CD4-positive, alpha-beta memory T cell (primary cell): ENCODE measurements at regions not wholly inside any gene's neighbourhood (a gene's known extent, or its start where the extent isn't known, plus 50 kb on each side); places are given as distances from the start of the nearest gene placed in this dataset.

Experiments
- CTCF ChIA-PET: fragments of 350-600 bp; sonication (Branson Sonifier 250); formaldehyde crosslinking; loops from one replicate; lab custom pipeline; 2021; ENCODE audit warnings: inconsistent platforms; ENCODE audit not compliant: partially characterized antibody; lab: Charles Lee
- POLR2A ChIA-PET: fragments of 350-600 bp; sonication (Branson Sonifier 250); formaldehyde crosslinking; loops from one replicate; lab custom pipeline; 2021; ENCODE audit not compliant: partially characterized antibody; lab: Charles Lee
- DNase-seq, 5 donors: peaks; one replicate each; pipeline versions ENCODE4 v3.0.0 to v3.0.0-alpha.2; 2020 to 2022; ENCODE audit warnings: mixed read lengths in 1 of 5
- H3K27ac ChIP-seq: one replicate; pipeline ENCODE4 v1.7.0; 2013; ENCODE audit warnings: low read depth, low read length
- H3K27me3 ChIP-seq: 2 replicates; pipeline ENCODE4 v1.7.0; 2013; ENCODE audit warnings: mild to moderate bottlenecking, low read length, moderate library complexity; ENCODE audit not compliant: insufficient read depth
- H3K36me3 ChIP-seq: 2 replicates; pipeline ENCODE4 v1.7.0; 2013; ENCODE audit warnings: mild to moderate bottlenecking, low read length, moderate library complexity; ENCODE audit not compliant: insufficient read depth
- H3K4me1 ChIP-seq: 2 replicates; pipeline ENCODE4 v1.7.0; 2013; ENCODE audit warnings: mild to moderate bottlenecking, low read length, moderate library complexity; ENCODE audit not compliant: insufficient read depth
- H3K4me3 ChIP-seq, 2 donors: one replicate each; pipeline ENCODE4 v1.7.0; 2013; ENCODE audit warnings: low read length in 2 of 2, mild to moderate bottlenecking in 1 of 2
- H3K9me3 ChIP-seq, 2 donors: one replicate each; pipeline ENCODE4 v1.7.0; 2013; ENCODE audit warnings: low read length in 2 of 2, control low read depth in 1 of 2; ENCODE audit not compliant: control insufficient read depth in 1 of 2
- H3K27ac Mint-ChIP-seq, 7 donors: one replicate each; pipeline ENCODE4 v1.8.0; 2020 to 2021; ENCODE audit warnings: mixed read lengths in 7 of 7, mild to moderate bottlenecking in 6 of 7, inconsistent platforms in 3 of 7, moderate library complexity in 3 of 7
- H3K27me3 Mint-ChIP-seq, 2 donors: one replicate each; pipeline ENCODE4 v1.8.0; 2020 to 2021; ENCODE audit warnings: mixed read lengths in 2 of 2
- H3K36me3 Mint-ChIP-seq, 2 donors: one replicate each; pipeline ENCODE4 v1.8.0; 2020 to 2021; ENCODE audit warnings: mixed read lengths in 2 of 2, inconsistent platforms in 1 of 2, mild to moderate bottlenecking in 1 of 2
- H3K4me1 Mint-ChIP-seq, 4 donors: one replicate each; pipeline ENCODE4 v1.8.0; 2020 to 2021; ENCODE audit warnings: mixed read lengths in 4 of 4, mild to moderate bottlenecking in 1 of 4
- H3K4me3 Mint-ChIP-seq, 8 donors: one replicate each; pipeline ENCODE4 v1.8.0; 2020 to 2021; ENCODE audit warnings: mixed read lengths in 8 of 8, mild to moderate bottlenecking in 7 of 8, moderate library complexity in 6 of 8, inconsistent platforms in 3 of 8
- H3K9me3 Mint-ChIP-seq, 8 donors: one replicate each; pipeline ENCODE4 v1.8.0; 2020 to 2021; ENCODE audit warnings: mixed read lengths in 8 of 8, mild to moderate bottlenecking in 5 of 8, inconsistent platforms in 3 of 8, moderate library complexity in 1 of 8
- intact Hi-C: fragments of 100-400 bp; cut with micrococcal nuclease; formaldehyde crosslinking; loops from one replicate; pipeline ENCODE4 v1.15.1; 2023

- POLR2A ChIA-PET, result no interaction called here
- Mint-ChIP-seq H3K9me3 (peaks cover 0 to 2% (median 0%) of the 10 kb centered on the region in 8 donors), H3K36me3 (no peaks in the 10 kb centered on the region), H3K27me3 (no peaks in the 10 kb centered on the region), H3K4me1 (no peaks in the 10 kb centered on the region), H3K27ac (no peak overlapping the region), H3K4me3 (no peak overlapping the region)
- Histone ChIP-seq H3K9me3 (no peaks in the 10 kb centered on the region), H3K36me3 (no peaks in the 10 kb centered on the region), H3K4me1 (no peaks in the 10 kb centered on the region), H3K27ac (no peak overlapping the region), H3K4me3 (no peak overlapping the region), H3K27me3 (no peaks in the 10 kb centered on the region)
- CTCF ChIA-PET, result interaction anchor here (2.5 kb wide), 1 partner anchor 17 kb away, joined by 5 read pairs; no protein-coding TSS in a partner anchor
- intact Hi-C loops, result no loop called here
- DNase-seq, result no peak
Measured at GRCh38 chrX:44042751-44043150, 69.6 kb upstream of the NDP start.

- ChIA-PET POLR2A (no interaction called here), CTCF (interaction anchor here (2.5 kb wide), 1 partner anchor 16 kb away, joined by 5 read pairs; no protein-coding TSS in a partner anchor)
- Mint-ChIP-seq H3K36me3 (no peaks in the 10 kb centered on the region), H3K9me3 (peaks cover 0 to 2% (median 0%) of the 10 kb centered on the region in 8 donors), H3K27me3 (no peaks in the 10 kb centered on the region), H3K27ac (no peak overlapping the region), H3K4me3 (no peak overlapping the region), H3K4me1 (no peaks in the 10 kb centered on the region)
- H3K36me3 ChIP-seq, result no peaks in the 10 kb centered on the region
- no peak overlapping the region for H3K27ac ChIP-seq
- H3K4me3 ChIP-seq, result no peak overlapping the region
- no peaks in the 10 kb centered on the region for H3K9me3 ChIP-seq
- no peaks in the 10 kb centered on the region for H3K27me3 ChIP-seq
- intact Hi-C loops, result no loop called here
- no peaks in the 10 kb centered on the region for H3K4me1 ChIP-seq
- DNase-seq, result no peak
Measured at GRCh38 chrX:44042116-44042515, 68.9 kb upstream of the NDP start.

DNA sequence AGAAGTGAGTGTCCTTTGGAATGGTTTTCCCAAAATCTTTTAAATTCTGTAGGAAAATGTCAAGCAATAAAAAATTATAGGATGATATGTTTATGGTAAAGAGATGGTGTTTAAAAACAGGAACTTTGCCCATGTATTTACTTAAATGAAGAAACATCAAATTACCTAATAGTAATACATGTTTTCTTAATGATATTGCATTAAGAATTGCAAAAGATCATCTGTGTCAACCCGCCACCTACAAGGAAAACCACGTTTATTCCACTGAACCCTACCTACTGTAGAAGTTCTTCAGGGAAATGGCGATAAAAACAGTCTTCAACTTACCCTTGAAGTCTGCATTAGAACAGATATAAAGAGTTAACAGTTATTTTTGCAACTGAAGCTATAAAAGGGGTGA, 67.2 kb upstream of the NDP start:
- Histone ChIP-seq H3K4me3 (no peak overlapping the region), H3K36me3 (no peaks in the 10 kb centered on the region), H3K27ac (no peak overlapping the region), H3K27me3 (no peaks in the 10 kb centered on the region), H3K9me3 (no peaks in the 10 kb centered on the region), H3K4me1 (no peaks in the 10 kb centered on the region)
- no peaks in the 10 kb centered on the region for H3K36me3 Mint-ChIP-seq
- H3K27ac Mint-ChIP-seq, result no peak overlapping the region
- H3K4me3 Mint-ChIP-seq, result no peak overlapping the region
- intact Hi-C loops, result no loop called here
- ChIA-PET CTCF (interaction anchor here (1.0 kb wide), 1 partner anchor 16 kb away, joined by 3 read pairs; no protein-coding TSS in a partner anchor), POLR2A (no interaction called here)
- H3K4me1 Mint-ChIP-seq, result no peaks in the 10 kb centered on the region
- no peaks in the 10 kb centered on the region for H3K27me3 Mint-ChIP-seq
- no peaks in the 10 kb centered on the region for H3K9me3 Mint-ChIP-seq
- no peak for DNase-seq

DNA sequence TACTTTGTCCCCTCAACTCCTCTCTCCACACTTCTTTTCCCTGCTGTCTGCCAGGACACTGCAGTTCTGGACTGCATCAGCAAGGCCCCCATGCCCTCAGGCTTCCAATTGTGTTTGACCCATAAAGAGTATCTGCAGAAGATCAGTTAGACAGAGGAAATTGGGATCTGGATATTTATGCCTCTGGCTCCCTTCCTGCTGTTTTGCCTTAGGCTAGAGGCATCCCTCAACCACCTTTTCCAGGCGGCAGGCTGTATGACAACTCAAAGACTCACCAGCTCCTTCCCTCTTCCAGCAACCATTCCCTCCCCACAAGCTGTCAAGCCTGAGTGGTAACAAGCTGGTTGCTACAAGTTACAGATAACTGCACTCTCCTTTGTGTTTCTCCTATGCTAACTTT, 66.4 kb upstream of the NDP start:
- no peak overlapping the region for H3K27ac Mint-ChIP-seq
- H3K4me3 ChIP-seq, result no peak overlapping the region
- no peaks in the 10 kb centered on the region for H3K27me3 ChIP-seq
- H3K9me3 Mint-ChIP-seq, result no peaks in the 10 kb centered on the region
- H3K4me1 ChIP-seq, result no peaks in the 10 kb centered on the region
- ChIA-PET CTCF (interaction anchor here (1.0 kb wide), 1 partner anchor 17 kb away, joined by 3 read pairs; no protein-coding TSS in a partner anchor), POLR2A (no interaction called here)
- H3K9me3 ChIP-seq, result no peaks in the 10 kb centered on the region
- H3K36me3 ChIP-seq, result no peaks in the 10 kb centered on the region
- H3K4me1 Mint-ChIP-seq, result no peaks in the 10 kb centered on the region
- no peak for DNase-seq
- H3K27me3 Mint-ChIP-seq, result no peaks in the 10 kb centered on the region
- H3K36me3 Mint-ChIP-seq, result no peaks in the 10 kb centered on the region
- intact Hi-C loops, result no loop called here
- H3K27ac ChIP-seq, result no peak overlapping the region
- peak overlapping the region in 1 of 8 donors; percentile 6 for H3K4me3 Mint-ChIP-seq

DNA sequence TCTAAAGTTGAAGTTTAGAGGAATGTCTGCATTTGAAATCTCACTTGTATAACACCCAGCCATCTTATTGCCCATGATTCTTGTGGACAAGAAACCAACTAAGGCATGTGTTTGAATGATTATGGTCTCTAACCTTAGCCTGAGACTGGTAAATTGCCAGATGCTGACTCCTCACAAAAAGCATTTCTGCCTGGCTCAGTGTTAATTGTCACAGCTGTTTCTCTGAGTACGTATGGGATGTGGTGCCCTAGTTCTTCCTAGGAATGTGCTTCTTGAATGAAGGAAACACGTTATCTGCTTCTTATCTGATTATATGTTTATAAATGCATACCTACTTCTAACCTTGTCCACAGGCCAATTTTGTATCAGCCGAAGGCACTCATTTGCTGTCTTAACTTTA, 63.1 kb upstream of the NDP start:
- Mint-ChIP-seq H3K4me1 (peaks cover 2 to 11% (median 7%) of the 10 kb centered on the region in 4 donors), H3K36me3 (no peaks in the 10 kb centered on the region), H3K27me3 (no peaks in the 10 kb centered on the region), H3K4me3 (no peak overlapping the region), H3K27ac (no peak overlapping the region), H3K9me3 (no peaks in the 10 kb centered on the region)
- Histone ChIP-seq H3K27me3 (no peaks in the 10 kb centered on the region), H3K9me3 (no peaks in the 10 kb centered on the region), H3K27ac (no peak overlapping the region), H3K4me1 (peaks cover 3% of the 10 kb centered on the region), H3K36me3 (no peaks in the 10 kb centered on the region), H3K4me3 (no peak overlapping the region)
- POLR2A ChIA-PET, result no interaction called here
- CTCF ChIA-PET, result interaction anchor here (1.3 kb wide), 1 partner anchor 10 kb away, joined by 3 read pairs; no protein-coding TSS in a partner anchor
- intact Hi-C loops, result no loop called here
- DNase-seq, result no peak

- POLR2A ChIA-PET, result interaction anchor here (0.6 kb wide), 1 partner anchor 500 kb away, joined by 3 read pairs; no protein-coding TSS in a partner anchor
- no peaks in the 10 kb centered on the region for H3K9me3 ChIP-seq
- intact Hi-C loops, result no loop called here
- H3K4me3 ChIP-seq, result no peak overlapping the region
- Mint-ChIP-seq H3K9me3 (no peaks in the 10 kb centered on the region), H3K36me3 (no peaks in the 10 kb centered on the region), H3K4me1 (peaks cover 2 to 17% (median 10%) of the 10 kb centered on the region in 4 donors), H3K27me3 (no peaks in the 10 kb centered on the region), H3K4me3 (no peak overlapping the region), H3K27ac (no peak overlapping the region)
- H3K27me3 ChIP-seq, result no peaks in the 10 kb centered on the region
- CTCF ChIA-PET, result interaction anchor here (1.3 kb wide), 1 partner anchor 10 kb away, joined by 3 read pairs; no protein-coding TSS in a partner anchor
- no peak overlapping the region for H3K27ac ChIP-seq
- H3K36me3 ChIP-seq, result no peaks in the 10 kb centered on the region
- no peak for DNase-seq
- H3K4me1 ChIP-seq, result peaks cover 3% of the 10 kb centered on the region
Measured at GRCh38 chrX:44035571-44035970, 62.4 kb upstream of the NDP start.

DNA sequence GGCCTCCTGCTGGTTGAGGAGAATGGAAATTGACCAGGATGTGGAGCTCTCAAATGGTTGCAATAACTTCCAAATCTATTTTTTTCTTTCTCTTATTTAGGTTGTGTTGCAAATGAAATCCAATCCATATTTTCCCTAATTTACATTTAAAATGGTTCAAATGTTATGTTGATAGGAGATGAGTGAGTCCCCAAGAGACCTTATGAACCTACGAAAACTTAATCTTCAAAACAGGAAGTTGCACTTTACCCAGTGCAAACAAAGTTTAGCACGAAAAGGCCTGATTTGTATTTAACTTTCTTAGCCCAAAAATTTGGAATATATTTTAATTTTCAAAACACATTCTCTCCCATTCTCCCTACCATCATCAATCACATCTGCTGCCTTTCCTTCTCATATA, 59.3 kb upstream of the NDP start:
- peak overlapping the region in 2 of 8 donors; percentile 8 to 43 for H3K4me3 Mint-ChIP-seq

More for the DNA sequence above, 59.3 kb upstream of the NDP start:
- intact Hi-C loops, result no loop called here
- Mint-ChIP-seq H3K36me3 (no peaks in the 10 kb centered on the region), H3K27ac (peak overlapping the region in 2 of 7 donors; percentile 0 to 29), H3K4me1 (peaks cover 2 to 18% (median 10%) of the 10 kb centered on the region in 4 donors), H3K27me3 (no peaks in the 10 kb centered on the region), H3K9me3 (no peaks in the 10 kb centered on the region)
- DNase-seq, result no peak
- ChIA-PET CTCF (interaction anchor here (1.4 kb wide), 1 partner anchor 8 kb away, joined by 4 read pairs; no protein-coding TSS in a partner anchor), POLR2A (interaction anchor here (1.2 kb wide), 1 partner anchor 9 kb away, joined by 3 read pairs; no protein-coding TSS in a partner anchor)
- no peaks in the 10 kb centered on the region for H3K9me3 ChIP-seq
- H3K4me3 ChIP-seq, result no peak overlapping the region
- peaks cover 3% of the 10 kb centered on the region for H3K4me1 ChIP-seq
- H3K27me3 ChIP-seq, result no peaks in the 10 kb centered on the region
- no peaks in the 10 kb centered on the region for H3K36me3 ChIP-seq
- no peak overlapping the region for H3K27ac ChIP-seq
